ENCODE measurements at regions not wholly inside any gene's neighbourhood (a gene's known extent, or its start where the extent isn't known, plus 50 kb on each side); places are given as distances from the start of the nearest gene placed in this dataset.

GRCh38 chr21:16502897-16503296 lies 773.1 kb downstream of the USP25 start:
- Histone ChIP-seq H3K27me3 (no peaks in the 10 kb centered on the region), H3K4me3 (ENCODE audit: low read depth, low read length) (no peak overlapping the region), H3K4me1 (no peaks in the 10 kb centered on the region), H3K36me3 (no peaks in the 10 kb centered on the region), H3K9me3 (no peaks in the 10 kb centered on the region)
- no peak for DNase-seq
- TF ChIP-seq CTCF (IDR thresholded peaks at IDR 0.05; ENCODE audit: low read depth, low read length) = no peak

GRCh38 chr21:16504281-16504680 lies 774.5 kb downstream of the USP25 start:
- Histone ChIP-seq H3K9me3 (no peaks in the 10 kb centered on the region), H3K4me3 (ENCODE audit: low read depth, low read length) (no peak overlapping the region), H3K36me3 (no peaks in the 10 kb centered on the region), H3K27me3 (no peaks in the 10 kb centered on the region), H3K4me1 (no peaks in the 10 kb centered on the region)
- DNase-seq = no peak
- TF ChIP-seq CTCF (IDR thresholded peaks at IDR 0.05; ENCODE audit: low read depth, low read length) = no peak

GRCh38 chr21:16504766-16505165 lies 775.0 kb downstream of the USP25 start:
- no peaks in the 10 kb centered on the region for H3K9me3 ChIP-seq
- no peaks in the 10 kb centered on the region for H3K4me1 ChIP-seq
- no peaks in the 10 kb centered on the region for H3K27me3 ChIP-seq
- H3K4me3 ChIP-seq (ENCODE audit: low read depth, low read length) = no peak overlapping the region
- no peaks in the 10 kb centered on the region for H3K36me3 ChIP-seq
- TF ChIP-seq CTCF (IDR thresholded peaks at IDR 0.05; ENCODE audit: low read depth, low read length) = no peak
- DNase-seq = no peak

GRCh38 chr21:16509476-16509875 lies 779.7 kb downstream of the USP25 start:
- Histone ChIP-seq H3K4me1 (no peaks in the 10 kb centered on the region), H3K4me3 (ENCODE audit: low read depth, low read length) (no peak overlapping the region), H3K27me3 (no peaks in the 10 kb centered on the region), H3K36me3 (no peaks in the 10 kb centered on the region), H3K9me3 (no peaks in the 10 kb centered on the region)
- DNase-seq = no peak
- TF ChIP-seq CTCF (IDR thresholded peaks at IDR 0.05; ENCODE audit: low read depth, low read length) = no peak

GRCh38 chr21:16514316-16514715 lies 784.5 kb downstream of the USP25 start:
- Histone ChIP-seq H3K4me1 (no peaks in the 10 kb centered on the region), H3K4me3 (ENCODE audit: low read depth, low read length) (no peak overlapping the region), H3K27me3 (no peaks in the 10 kb centered on the region), H3K9me3 (no peaks in the 10 kb centered on the region), H3K36me3 (no peaks in the 10 kb centered on the region)
- no peak for DNase-seq
- TF ChIP-seq CTCF (IDR thresholded peaks at IDR 0.05; ENCODE audit: low read depth, low read length) = no peak

- TF ChIP-seq CTCF (IDR thresholded peaks at IDR 0.05; ENCODE audit: low read depth, low read length) = no peak
- no peak overlapping the region for H3K4me3 ChIP-seq (ENCODE audit: low read depth, low read length)
- H3K4me1 ChIP-seq = no peaks in the 10 kb centered on the region
- H3K27me3 ChIP-seq = no peaks in the 10 kb centered on the region
- H3K36me3 ChIP-seq = no peaks in the 10 kb centered on the region
- DNase-seq = no peak
- no peaks in the 10 kb centered on the region for H3K9me3 ChIP-seq
These were observed 787.6 kb downstream of the USP25 start for GRCh38 chr21:16517383-16517782.
